ENCODE measurements at regions not wholly inside any gene's neighbourhood (a gene's known extent, or its start where the extent isn't known, plus 50 kb on each side); places are given as distances from the start of the nearest gene placed in this dataset.

DNA sequence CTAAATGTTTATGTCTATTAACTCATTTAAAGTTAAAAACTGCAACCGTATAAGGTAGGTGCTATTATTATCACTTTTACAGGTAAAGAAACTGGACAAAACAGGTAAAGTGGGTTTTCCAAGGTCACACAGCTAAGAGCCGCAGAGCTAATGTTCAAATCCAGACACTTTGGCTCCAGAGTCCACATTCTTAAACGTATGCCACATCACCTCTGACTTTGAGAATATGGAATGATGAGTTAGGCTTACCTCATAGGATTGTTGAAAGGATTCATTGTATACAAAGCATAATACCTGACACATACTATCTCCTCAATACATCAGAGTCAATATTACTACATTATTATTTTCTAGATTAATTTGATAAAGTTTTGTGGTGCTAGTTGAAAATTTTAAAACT, 240.9 kb upstream of the STT3B start:
- intact Hi-C loops (cut with DNase I), result no loop called here
- Histone ChIP-seq H3K27me3 (no peaks in the 10 kb centered on the region), H3K4me1 (no peaks in the 10 kb centered on the region), H3K36me3 (no peaks in the 10 kb centered on the region), H3K27ac (no peak overlapping the region), H3K9ac (ENCODE audit: low read depth in 2 of 2, low read length in 2 of 2) (no peak overlapping the region), H3K9me3 (no peaks in the 10 kb centered on the region), H3K4me3 (no peak overlapping the region)
- TF ChIP-seq, protein P1, sequence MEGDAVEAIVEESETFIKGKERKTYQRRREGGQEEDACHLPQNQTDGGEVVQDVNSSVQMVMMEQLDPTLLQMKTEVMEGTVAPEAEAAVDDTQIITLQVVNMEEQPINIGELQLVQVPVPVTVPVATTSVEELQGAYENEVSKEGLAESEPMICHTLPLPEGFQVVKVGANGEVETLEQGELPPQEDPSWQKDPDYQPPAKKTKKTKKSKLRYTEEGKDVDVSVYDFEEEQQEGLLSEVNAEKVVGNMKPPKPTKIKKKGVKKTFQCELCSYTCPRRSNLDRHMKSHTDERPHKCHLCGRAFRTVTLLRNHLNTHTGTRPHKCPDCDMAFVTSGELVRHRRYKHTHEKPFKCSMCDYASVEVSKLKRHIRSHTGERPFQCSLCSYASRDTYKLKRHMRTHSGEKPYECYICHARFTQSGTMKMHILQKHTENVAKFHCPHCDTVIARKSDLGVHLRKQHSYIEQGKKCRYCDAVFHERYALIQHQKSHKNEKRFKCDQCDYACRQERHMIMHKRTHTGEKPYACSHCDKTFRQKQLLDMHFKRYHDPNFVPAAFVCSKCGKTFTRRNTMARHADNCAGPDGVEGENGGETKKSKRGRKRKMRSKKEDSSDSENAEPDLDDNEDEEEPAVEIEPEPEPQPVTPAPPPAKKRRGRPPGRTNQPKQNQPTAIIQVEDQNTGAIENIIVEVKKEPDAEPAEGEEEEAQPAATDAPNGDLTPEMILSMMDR (IDR thresholded peaks at IDR 0.05), result no peak
- DNase-seq, result no peak

DNA sequence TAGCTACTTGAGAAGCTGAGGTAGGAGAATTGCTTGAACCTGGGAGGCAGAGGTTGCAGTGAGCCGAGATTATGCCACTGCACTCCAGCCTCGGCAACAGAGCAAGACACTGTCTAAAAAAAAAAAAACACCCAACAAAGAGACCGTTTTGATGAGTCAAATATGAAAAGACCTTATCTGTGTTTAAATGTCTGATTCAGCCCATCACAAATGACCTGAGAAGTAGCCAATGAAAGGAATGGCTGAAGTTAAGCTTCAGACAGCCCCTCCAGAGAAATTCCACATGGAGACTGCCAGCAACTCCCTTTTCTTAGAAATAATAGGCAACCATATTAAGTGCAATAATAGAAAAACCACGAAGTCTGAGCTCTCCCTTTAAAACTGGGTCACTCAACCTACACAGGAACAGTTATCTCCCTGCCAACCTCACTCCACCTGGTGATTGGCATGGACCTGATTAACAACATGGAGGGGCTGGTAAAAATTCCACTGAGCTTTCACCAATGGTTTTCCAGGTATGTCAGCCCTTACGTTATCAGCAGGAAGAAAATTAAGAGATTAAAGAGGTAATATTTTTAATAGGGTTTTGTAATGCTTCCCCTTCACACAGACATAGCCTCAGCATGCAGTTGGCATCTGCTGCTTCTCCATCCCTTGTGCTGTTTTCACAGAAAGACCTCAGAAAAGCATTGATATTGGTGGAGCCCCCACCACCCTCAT, 238.1 kb upstream of the STT3B start:
- intact Hi-C loops (cut with DNase I), result no loop called here
- Histone ChIP-seq H3K36me3 (no peaks in the 10 kb centered on the region), H3K9me3 (no peaks in the 10 kb centered on the region), H3K4me1 (no peaks in the 10 kb centered on the region), H3K27me3 (no peaks in the 10 kb centered on the region), H3K9ac (ENCODE audit: low read depth in 2 of 2, low read length in 2 of 2) (no peak overlapping the region), H3K27ac (no peak overlapping the region), H3K4me3 (no peak overlapping the region)
- DNase-seq, result no peak
- TF ChIP-seq, protein P1 (IDR thresholded peaks at IDR 0.05), result no peak

DNA sequence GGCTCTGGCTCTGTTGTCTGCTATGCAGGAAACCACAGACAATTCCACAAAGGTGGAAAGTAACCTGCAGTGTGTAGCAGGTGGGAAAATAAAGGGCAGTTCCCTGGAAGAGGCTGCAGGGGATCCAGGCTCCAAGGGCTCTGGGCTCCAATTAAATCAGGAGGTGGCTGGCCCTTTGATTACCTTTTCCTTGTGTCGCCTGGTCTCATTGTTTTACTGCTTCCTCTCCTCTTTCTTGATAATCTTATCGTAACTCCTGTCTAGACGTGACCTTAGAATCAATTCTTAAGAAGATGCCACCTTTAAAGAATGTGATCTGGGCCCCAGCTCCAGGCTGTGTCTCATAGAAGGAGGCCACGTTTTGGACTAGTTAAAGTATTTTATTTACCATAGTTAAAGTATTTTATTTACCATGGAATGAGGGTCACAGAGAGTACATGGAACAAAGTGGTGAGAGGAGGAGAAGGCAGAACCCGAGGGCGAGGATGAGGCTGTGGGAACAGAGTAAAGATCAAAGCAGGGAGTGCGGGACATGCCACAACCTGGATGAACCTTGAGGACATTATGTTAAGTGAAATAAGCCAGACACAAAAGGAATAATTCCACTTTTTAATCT, 237.5 kb upstream of the STT3B start:
- H3K4me1 ChIP-seq, result no peaks in the 10 kb centered on the region
- intact Hi-C loops (cut with DNase I), result no loop called here
- no peak overlapping the region for H3K9ac ChIP-seq (ENCODE audit: low read depth in 2 of 2, low read length in 2 of 2)
- no peaks in the 10 kb centered on the region for H3K9me3 ChIP-seq
- H3K27me3 ChIP-seq, result no peaks in the 10 kb centered on the region
- DNase-seq, result no peak
- no peak overlapping the region for H3K27ac ChIP-seq
- no peaks in the 10 kb centered on the region for H3K36me3 ChIP-seq
- no peak overlapping the region for H3K4me3 ChIP-seq
- TF ChIP-seq, protein P1 (IDR thresholded peaks at IDR 0.05), result no peak

GRCh38 chr3:31297726-31298298, 234.9 kb upstream of the STT3B start:
- Histone ChIP-seq H3K36me3 (no peaks in the 10 kb centered on the region), H3K27me3 (no peaks in the 10 kb centered on the region), H3K9me3 (no peaks in the 10 kb centered on the region), H3K4me3 (no peak overlapping the region), H3K27ac (no peak overlapping the region), H3K9ac (ENCODE audit: low read depth in 2 of 2, low read length in 2 of 2) (no peak overlapping the region), H3K4me1 (no peaks in the 10 kb centered on the region)
- intact Hi-C loops (cut with DNase I), result no loop called here
- no peak for DNase-seq
- TF ChIP-seq, protein P1 (IDR thresholded peaks at IDR 0.05), result no peak

- Histone ChIP-seq H3K9ac (ENCODE audit: low read depth in 2 of 2, low read length in 2 of 2) (no peak overlapping the region), H3K4me1 (no peaks in the 10 kb centered on the region), H3K4me3 (no peak overlapping the region), H3K27ac (no peak overlapping the region), H3K36me3 (no peaks in the 10 kb centered on the region), H3K9me3 (no peaks in the 10 kb centered on the region), H3K27me3 (no peaks in the 10 kb centered on the region)
- TF ChIP-seq, protein P1 (IDR thresholded peaks at IDR 0.05), result no peak
- DNase-seq, result no peak
- intact Hi-C loops (cut with DNase I), result no loop called here
These were observed 232.0 kb upstream of the STT3B start for GRCh38 chr3:31300456-31301443.
